ENCODE measurements at regions not wholly inside any gene's neighbourhood (a gene's known extent, or its start where the extent isn't known, plus 50 kb on each side); places are given as distances from the start of the nearest gene placed in this dataset.

DNA sequence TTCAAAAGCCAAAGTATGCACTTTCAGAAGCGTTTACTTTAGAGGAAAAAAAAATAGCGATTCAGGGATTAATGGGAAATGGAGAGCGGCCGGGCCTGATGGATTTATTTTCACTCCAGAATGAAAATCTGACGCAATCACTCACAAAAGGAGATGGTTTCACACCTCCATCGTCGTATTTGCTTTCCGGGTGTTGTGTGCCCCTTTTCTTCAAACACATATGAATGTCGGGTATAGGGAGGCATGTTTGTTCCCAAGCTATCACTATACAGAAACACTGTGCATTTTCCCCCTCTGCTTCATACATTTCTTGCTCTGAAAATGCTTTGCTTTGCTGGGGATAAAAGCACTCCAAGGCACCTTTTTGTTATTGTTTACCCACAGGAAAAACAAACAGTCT lies 562.2 kb upstream of the ZFHX3 start:
- TF ChIP-seq, protein P1, sequence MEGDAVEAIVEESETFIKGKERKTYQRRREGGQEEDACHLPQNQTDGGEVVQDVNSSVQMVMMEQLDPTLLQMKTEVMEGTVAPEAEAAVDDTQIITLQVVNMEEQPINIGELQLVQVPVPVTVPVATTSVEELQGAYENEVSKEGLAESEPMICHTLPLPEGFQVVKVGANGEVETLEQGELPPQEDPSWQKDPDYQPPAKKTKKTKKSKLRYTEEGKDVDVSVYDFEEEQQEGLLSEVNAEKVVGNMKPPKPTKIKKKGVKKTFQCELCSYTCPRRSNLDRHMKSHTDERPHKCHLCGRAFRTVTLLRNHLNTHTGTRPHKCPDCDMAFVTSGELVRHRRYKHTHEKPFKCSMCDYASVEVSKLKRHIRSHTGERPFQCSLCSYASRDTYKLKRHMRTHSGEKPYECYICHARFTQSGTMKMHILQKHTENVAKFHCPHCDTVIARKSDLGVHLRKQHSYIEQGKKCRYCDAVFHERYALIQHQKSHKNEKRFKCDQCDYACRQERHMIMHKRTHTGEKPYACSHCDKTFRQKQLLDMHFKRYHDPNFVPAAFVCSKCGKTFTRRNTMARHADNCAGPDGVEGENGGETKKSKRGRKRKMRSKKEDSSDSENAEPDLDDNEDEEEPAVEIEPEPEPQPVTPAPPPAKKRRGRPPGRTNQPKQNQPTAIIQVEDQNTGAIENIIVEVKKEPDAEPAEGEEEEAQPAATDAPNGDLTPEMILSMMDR (IDR thresholded peaks at IDR 0.05; ENCODE audit: low read depth, low read length) = no peak
- no peak for TF ChIP-seq EZH2phosphoT487 (IDR thresholded peaks at IDR 0.05; ENCODE audit: low read depth)
